Body of pancreas (tissue), 4 donors: ENCODE measurements at regions not wholly inside any gene's neighbourhood (a gene's known extent, or its start where the extent isn't known, plus 50 kb on each side); places are given as distances from the start of the nearest gene placed in this dataset.
"Not testable (repeated sequence)": the region's sequence is repeated elsewhere in the genome, so short reads cannot be mapped to it uniquely, and the experiment has no call there.

Source experiments
- CTCF ChIP-seq, 7 experiments: fragments of 450-650 bp in 4 of 7; fragments of 200-600 bp in 3 of 7; sonication (generic) in 3 of 7; IDR thresholded peaks; one replicate each; pipeline ENCODE4 v1.5.1; 2016 to 2019; ENCODE audit warnings: antibody characterized with exemption in 7 of 7
- POLR2A ChIP-seq, 3 donors: fragments of 450-650 bp; IDR thresholded peaks; one replicate each; pipeline ENCODE4 v1.6.1; 2016; ENCODE audit warnings: antibody characterized with exemption in 3 of 3, mild to moderate bottlenecking in 2 of 3

- not testable (repeated sequence) for TF ChIP-seq CTCF, POLR2A (IDR thresholded peaks at IDR 0.05)
Observed at GRCh38 chr2:111442767-111443454, 322.2 kb downstream of the BCL2L11 start.
